ENCODE measurements at regions not wholly inside any gene's neighbourhood (a gene's known extent, or its start where the extent isn't known, plus 50 kb on each side); places are given as distances from the start of the nearest gene placed in this dataset.

GRCh38 chr15:62933386-62933785 is 109.2 kb upstream of the TPM1 start:
- TF ChIP-seq EZH2 (IDR thresholded peaks at IDR 0.05; ENCODE audit: low read length, missing control alignments) (no peak), CTCF (conservative IDR thresholded peaks at IDR 0.05 in 1 of 2, IDR thresholded peaks at IDR 0.05 in 1 of 2; ENCODE audit: low read depth in 1 of 2, low read length in 2 of 2) (no peak)

All from fibroblast of lung (primary cell).